ENCODE measurements at regions not wholly inside any gene's neighbourhood (a gene's known extent, or its start where the extent isn't known, plus 50 kb on each side); places are given as distances from the start of the nearest gene placed in this dataset.

DNA sequence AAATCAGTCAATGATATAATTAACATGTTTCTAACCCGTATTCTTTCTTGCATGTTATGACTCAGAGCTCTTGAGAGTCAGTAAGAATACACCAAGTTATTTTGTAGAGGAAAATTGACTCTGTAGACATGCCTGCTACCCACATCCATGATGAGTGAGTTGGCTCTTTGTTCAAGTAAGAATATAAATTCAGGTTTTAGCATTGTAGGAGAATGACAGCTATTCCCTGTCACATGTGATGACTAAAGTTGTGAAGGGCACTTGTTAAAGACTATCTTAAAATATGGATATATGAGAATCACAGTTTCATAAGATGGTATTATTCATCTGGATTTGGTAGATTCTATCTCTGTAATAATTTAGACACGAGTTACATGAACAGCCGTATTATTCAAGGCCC is 209.1 kb downstream of the CCDC59 start:
- no peak for DNase-seq

DNA sequence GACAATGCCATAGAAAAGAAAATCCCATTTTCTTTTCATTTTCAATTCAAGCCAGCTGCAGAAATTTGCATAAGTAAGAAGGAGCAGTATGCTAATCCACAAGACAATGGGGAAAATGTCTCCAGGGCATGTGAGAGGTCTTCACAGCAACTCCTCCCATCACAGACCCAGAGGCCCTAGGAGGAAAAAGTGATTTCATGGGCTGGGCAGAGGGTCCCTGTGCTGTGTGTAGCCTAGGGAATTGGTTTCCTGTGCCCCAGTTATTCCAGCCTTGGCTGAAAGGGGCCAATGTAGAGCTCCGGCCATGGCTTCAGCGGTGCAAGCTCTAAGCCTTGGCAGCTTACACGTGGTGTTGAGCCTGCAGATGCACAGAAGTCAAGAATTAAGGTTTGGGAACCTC is 211.4 kb downstream of the CCDC59 start:
- no peak for DNase-seq

DNA sequence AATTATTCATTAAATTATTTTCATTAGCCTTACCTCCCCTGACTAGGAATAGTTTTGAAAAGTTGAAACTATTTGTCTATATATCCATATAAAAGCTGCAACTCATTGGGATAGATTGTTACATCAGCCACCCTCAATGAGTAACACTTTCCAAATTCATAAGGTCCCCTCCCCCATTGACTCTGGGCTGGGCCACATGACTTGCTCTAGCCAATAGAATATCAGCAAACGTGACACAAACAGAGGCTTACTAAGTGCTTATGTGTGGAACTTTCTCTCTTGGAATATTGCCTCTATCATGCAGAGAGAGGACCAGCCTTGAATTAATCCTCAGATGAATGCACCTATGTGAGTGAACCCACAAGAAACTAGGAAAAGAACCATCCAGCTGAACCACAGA is 213.7 kb downstream of the CCDC59 start:
- no peak for DNase-seq

DNA sequence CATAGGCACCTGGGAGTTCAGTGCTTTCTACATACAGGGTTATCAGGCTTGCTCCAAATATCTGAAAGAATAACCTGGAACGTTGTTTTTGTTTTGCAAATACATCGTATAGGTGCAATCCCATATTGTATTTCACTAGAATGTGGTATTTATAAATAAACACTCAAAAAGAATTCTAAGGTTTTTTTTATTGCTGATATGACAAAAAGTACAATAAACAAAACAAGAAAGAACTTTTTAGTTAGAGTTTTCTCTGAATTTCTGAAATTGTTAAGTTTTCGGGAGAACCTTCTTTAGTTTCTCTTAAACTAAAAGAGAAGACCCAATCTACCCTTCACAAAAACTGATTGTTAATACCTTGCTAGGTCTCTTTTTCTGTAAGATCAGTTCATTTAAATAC is 225.8 kb downstream of the CCDC59 start:
- DNase-seq, result no peak

DNA sequence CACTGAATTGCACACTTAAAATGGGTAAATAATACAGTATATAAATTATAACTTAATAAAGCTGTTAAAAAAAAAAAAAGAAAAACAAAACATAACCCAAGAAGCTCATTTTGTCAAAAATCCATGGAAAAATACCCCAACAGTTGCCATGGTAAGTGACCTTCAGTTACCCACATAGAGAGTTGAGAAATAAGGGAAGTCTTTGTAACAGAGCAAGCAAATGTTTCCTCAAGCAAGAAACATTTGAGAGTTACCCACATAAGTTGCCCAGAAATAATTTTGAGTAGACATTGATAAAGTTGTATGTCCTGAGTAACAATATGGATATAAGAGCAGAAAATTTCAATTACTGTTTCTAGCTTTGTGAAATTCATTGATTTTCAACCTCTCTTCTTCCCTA is 227.4 kb downstream of the CCDC59 start:
- no peak for DNase-seq

DNA sequence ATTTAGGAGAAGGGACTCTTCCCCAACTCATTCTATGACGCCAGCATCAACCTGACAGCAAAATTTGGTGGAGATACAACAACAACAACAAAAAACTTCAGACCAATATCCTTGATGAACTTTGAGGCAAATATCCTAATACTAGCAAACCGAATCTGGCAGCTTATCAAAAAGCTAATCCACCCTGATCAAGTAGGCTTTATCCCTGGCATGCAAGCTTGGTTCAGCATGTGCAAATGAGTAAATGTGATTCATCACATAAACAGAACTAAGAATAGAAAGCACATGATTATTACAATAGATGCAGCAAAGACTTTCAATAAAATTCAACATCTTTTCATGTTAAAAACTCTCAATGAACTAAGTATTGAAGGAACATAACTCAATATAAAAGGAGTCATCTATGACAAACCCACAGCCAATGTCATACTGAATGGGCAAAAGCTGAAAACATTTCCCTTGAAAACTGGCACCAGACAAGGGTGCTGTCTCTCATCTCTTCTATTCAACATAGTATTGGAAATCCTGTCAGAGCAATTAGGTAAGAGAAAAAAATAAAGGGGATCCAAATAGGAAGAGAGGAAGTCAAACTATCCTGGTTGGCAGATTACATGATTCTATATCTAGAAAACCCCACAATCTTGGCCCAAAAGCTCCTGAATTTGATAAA is 233.3 kb downstream of the CCDC59 start:
- no peak for DNase-seq

DNA sequence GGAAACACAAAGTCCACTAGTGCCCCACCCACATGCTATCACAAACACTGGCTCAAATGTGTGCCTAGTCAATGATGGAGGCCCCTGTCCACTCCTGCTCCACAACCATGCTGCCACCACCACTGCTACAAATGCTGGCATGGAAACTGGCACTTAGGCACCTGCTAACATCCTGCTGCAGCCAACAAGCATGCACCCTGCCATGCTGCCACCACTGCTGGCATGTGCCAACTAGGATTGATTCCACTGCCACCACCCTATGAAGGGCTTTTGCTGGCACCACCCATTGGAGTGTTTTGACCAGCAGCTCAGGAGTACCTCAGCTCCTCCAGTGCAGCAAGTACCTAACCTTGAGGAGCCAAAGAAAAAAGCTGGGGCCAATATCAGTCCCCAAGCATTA is 236.6 kb downstream of the CCDC59 start:
- DNase-seq, result no peak

DNA sequence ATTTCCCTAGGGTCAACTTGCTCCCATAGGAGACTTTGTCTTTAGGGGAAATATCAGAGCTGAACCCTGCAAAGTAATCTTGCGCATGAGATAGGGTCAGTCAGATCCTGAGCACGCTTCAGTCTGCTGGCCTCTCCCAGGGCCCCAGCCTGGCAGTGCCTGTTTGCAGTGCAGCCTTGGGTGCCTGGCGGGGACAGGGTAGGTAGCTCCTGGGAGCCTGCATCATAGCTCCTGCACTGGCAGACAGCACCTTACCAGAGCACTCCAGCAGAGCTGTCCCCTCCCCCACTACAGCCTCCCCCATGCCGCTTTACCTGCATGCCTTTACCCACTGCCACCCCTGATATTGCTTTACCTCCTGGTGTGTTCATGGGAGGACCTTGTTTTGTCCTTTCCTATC is 237.3 kb downstream of the CCDC59 start:
- DNase-seq, result no peak

DNA sequence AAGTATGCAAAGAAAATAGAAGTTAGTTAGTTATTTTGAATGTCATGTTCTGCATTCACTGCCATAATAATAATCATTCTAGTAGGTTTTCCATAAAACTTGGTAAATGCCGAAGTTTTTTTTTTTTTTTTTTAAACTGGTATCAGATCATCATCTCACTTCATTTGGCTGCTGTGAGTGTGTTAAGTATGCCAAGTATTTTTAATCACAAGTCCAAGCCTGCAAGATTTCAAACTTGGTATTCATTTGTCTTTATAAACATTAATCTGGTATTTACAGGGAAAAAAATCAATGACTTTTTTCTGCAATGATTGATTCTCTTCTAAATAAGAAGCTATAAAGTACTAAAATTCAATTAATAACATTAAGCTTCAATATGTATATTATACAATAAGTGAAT is 248.9 kb downstream of the CCDC59 start:
- DNase-seq, result no peak

DNA sequence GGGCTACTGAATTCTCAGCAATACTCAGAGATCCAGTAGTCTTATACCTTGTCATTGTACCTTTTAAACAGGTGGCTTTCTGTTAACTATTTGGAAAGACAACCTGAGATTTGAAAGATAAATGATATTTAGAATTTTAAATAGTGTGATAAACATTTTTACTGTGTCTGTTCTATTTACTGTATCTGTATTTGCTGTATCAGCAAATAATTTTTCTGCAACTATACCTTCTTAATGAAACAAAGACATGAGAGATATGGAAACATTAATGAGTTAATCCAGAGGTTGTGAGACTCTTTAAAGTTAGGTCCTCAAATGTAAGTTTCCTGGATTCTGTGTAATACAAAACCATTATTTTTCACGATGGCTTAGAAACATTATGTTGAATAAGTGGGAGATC is 249.6 kb downstream of the CCDC59 start:
- no peak for DNase-seq

DNA sequence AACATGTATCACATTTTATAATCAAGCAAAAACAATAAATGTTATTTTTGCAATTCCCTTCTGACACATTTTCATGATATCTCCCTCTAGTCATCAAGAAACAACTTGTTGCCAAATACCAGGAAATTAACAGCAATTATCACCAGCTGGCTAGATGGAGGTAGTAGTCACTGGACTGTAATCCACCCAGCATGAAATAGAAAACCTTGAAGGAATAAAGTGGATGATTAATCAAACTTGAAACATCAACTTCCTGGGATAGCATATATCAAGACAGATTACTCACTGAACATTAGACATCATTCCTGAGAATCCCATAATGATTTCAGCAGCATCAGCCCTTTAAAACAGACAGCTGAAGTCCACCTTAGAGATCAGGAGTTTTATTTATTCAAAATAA is 259.0 kb downstream of the CCDC59 start:
- DNase-seq, result no peak

DNA sequence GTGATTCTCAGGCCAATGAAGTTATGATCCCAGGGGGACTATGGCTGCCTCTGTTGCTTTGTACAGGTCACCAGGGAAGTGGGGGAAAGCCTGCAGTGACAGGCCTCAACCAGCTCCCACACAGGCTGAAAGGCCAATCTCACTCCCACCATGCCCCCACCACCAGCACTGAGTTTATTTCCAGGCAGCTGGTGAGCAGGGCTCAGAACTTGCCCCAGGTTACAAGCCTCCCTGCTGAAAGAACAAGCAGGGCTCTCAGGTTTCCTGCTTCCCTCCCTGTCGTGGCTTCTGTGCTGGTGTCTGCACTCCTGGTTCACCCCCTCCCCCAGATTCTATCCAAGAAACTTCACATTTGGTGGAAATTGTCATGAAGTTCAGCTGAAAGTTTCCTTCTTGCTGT is 260.3 kb downstream of the CCDC59 start:
- DNase-seq, result no peak

DNA sequence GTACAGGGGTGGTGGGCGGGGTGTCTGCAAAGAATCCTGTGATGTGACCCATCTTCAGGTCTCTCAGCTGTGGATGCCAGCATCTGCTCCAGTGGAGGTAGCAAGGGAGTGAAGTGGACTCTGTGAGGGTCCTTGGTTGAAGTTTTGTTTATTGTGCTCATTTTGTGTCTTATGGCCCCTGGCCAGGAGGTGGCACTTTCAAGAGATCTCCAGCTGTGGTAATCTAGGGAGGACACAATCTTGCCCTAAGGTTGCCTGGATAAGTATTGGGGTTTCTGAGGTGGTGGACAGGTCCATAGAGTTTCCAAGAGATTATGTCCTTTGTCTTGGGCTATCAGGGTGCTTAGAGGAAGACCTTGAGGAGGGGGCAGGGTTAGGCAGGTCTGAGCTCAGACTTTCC is 260.7 kb downstream of the CCDC59 start:
- DNase-seq, result no peak

DNA sequence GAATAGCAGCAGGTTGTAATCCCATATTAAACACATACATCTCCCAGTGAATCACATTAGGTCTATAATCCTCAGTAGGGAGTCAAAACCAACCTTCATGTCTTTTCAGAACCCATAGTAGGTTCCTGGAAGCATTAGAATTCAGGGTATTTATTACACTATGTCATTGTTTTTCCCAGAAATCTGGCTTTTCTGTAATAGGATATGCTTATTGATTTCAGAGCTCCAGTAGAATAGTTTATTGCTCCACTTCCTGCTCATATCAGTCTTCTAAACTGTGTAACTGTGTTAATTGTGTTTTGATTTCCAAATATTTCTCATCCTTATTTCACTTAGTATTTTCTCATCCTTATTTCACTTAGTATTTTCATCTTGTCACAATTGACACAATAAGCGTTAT is 268.0 kb downstream of the CCDC59 start:
- DNase-seq, result no peak

DNA sequence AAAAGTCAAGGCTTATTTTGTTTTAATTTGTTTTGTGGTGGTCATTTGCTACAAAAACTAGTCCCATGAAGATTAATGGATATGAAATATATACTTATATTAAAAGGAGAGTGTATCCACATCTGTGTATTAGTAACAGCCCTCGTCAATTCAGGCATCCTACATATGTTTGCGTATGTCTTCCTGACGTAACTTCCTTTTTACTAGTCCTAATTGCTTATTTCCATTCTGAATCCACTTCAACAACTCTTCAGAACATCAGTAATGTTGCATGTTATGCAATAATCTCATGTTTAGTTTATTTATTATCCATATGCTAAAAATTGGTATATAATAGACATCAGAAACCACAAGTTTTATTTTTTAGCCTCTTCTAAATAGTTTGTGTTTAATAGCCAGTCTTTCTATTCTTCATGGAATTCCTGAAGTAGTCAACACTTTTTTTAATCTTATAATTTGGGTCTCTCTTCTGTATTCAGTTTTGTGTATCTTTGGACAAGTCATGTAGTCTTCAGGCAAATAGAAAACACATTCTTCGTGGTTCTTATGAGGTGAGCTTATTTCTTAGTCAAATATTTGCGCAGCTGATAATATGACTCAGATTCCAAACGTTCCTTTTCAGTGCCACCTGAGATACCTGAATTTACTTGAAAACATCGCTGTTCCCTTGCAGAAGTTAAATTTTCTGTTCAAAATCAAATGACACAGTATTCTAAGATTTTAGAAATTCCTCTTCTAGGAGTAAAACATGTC is 268.6 kb downstream of the CCDC59 start:
- DNase-seq, result no peak

DNA sequence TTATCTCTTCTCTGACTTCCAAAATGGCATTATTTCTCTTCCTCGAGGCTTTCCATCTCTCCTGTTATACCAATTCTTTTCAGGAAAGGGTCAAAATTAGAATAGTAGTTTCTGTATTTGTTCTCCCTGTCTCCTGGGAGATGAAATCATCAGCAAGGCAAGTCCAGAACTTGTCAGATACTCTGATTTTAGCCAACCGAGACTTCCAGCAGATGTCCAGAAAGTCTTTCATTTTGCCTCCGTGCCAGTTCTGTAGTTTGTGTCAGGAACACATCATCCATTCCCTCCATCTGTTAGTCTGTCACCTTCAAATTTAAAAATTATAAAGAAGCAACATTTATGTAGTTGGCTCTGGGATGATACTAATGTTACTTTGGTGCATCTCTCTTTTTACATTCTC is 275.7 kb downstream of the CCDC59 start:
- no peak for DNase-seq

DNA sequence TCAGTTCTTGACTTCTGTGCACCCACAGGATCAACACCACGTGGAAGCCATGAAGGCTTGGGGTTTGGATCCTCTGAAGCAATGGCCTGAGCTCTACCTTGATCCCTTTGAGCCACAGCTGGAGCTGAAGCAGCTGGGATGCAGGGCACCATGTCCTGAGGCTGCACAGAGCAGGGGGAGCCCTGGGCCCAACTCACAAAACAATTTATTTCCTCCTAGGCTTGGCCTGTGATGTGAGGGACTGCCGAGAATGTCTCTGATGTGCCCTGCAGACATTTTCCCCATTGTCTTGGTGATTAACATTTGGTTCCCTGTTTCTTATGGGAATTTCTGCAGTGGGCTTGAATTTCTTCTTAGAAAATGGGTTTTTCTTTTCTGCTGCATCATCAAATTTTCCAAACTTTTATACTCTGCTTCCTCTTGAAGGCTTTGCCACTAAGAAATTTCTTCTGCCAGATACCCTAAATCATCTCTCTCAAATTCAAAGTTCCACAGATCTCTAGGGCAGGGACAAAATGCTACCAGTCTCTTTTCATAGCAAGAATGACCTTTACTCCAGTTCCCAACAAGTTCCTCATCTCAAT is 288.2 kb downstream of the CCDC59 start:
- no peak for DNase-seq

DNA sequence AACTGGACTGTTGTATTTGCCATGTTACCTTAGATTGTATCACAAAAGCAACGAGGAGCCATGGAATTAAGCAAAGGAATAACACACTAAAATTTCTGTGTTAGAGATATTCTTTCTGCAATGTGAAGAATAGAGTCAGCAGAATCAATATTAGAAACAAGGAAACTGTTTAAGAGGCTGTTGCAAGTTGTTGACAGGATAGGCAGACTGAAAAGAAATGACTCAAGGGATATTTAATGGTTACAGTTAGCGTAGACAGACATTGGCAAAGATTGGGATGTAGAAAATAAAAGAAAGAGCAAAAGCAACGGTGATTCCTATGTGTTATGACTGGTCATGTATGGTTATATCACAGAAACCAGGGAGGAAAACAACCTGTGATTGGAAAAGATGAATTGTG is 299.0 kb upstream of the PPFIA2 start:
- DNase-seq, result no peak

DNA sequence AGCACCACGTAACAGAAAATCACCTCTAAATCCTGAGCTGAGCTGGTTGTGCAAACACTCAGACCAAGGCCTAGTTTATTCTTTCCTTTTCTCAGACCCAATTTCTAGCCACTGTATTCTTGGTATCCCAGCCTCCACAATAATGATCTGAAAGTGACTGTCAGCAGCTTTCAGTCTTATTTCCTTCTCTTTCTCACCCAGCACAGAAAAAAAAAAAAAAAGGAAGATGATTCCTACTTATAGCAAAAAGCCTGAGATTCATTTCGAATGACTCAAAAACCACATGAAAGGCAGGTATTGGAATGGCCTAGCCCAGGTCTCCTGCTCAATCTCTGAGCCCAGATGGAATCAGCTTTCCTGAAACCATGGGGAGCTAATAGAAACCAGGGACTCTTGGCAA is 298.6 kb upstream of the PPFIA2 start:
- no peak for DNase-seq

DNA sequence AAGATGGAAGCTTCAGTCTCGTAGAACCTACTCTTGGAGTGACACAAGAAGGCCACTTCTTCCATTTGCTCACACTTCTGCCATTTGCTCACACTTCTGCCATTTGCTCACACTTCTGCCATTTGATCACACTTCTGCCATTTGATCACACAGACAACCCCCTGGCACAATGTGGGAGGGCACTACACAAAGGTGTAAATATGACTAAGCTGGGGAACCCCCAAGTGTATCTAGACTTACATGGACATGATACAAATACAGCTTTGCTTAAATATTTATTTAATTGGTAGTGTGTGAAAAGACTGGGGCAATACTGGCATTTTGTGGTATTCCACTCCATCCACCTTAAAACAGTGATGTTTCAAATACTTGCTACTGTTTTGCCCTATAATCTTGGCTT is 296.2 kb upstream of the PPFIA2 start:
- DNase-seq, result no peak

DNA sequence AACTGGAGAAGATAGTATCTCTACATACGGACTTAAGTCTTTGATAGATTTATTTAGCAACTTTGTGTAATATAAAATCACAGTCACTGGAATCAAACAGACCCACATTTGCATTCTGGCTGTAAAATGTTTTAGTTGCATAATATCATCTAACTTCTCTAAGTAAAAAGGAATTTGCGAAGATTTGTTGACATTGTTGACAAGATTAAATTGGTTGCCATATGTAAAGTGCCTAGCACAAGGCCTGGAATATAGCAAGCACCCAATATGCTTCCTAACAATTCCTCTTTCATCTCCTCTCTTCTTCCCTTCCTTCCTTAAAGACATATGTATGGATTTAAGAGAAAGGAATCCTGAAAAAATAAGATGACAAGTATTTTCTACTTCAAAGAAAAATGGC is 295.4 kb upstream of the PPFIA2 start:
- DNase-seq, result no peak

DNA sequence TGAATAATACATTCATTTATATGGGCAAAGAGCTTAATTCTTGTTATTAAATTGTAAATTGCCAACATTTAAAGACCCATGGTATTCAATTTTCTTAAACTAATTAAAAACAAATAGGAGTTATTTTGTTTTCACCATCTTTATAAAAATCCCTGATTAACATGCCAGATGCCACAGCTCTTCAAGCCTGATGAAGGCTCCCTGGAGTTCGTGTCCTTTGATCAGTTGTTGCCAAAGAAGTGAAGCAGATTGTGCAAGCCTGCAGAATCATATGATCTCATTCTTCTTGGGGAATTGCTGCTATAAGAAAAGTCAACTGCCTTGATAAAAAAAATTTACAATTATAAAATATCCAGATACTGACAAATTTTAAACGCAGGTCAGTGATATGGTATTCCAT is 288.3 kb upstream of the PPFIA2 start:
- no peak for DNase-seq

DNA sequence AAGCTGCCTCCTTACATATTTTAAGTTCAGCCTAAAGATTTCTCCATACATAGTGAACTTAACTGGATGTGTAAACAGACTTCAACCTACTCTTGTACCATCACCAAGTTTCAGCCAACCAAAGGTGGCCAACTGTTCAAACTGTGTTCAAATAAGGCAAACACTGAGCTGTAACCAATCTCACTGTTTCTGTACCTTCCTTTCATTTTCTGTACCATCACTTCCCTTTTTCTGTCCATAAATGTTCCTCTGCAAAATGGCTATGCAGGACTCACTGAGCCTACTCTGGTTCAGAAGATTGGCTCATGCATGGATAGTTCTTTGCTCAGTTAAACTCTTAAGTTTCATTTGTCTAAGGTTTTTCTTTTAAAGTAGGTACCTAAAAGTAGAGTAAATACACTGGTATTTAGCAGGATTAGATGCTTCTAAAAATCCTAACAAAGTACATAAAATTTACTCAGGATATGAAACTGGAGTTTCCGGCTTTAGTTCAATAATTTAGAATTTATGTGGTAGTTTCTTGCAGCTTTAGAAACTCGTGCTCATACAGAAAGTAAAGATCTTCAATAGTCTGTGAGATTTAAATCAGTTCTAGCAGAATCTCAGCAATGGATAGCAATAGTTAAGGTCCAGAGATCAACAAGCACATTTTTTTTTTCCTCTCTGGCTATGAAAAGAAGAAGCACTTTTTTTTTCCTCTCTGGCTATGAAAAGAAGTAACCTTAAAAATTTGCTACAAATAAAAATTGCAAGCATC is 282.0 kb upstream of the PPFIA2 start:
- DNase-seq, result no peak

DNA sequence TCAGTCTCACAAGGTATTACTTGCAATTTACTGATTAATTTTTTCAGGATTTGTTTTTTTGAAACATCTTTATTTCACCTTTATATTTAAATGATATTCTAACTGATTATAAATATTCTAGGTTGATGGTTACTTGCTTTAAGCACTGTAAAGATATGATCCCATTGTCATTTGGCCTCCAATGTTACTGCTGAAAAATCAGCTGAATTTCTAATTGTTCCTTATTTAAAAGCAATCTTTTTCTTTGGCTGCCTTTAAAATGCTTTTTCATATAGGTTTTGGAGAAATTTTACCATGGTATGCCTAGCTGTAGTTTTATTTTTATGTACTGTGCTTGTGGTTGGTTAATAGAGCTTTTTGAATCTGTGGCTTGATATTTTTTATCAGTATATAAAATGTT is 275.6 kb upstream of the PPFIA2 start:
- DNase-seq, result no peak

Data from retina (tissue), 1 donor.